Neural cell (in vitro differentiated cells): ENCODE measurements at regions not wholly inside any gene's neighbourhood (a gene's known extent, or its start where the extent isn't known, plus 50 kb on each side); places are given as distances from the start of the nearest gene placed in this dataset.

ENCODE experiments used
- POLR2AphosphoS5 ChIP-seq: IDR thresholded peaks from 2 replicates; pipeline ENCODE4 v1.6.1; 2012
- TF ChIP-seq, protein P1 (sequence below): fragments of 450-650 bp; IDR thresholded peaks from 2 replicates; pipeline ENCODE4 v1.5.1; 2014; ENCODE audit warnings: antibody characterized with exemption, mild to moderate bottlenecking, moderate library complexity; ENCODE audit not compliant: poor library complexity, severe bottlenecking

DNA sequence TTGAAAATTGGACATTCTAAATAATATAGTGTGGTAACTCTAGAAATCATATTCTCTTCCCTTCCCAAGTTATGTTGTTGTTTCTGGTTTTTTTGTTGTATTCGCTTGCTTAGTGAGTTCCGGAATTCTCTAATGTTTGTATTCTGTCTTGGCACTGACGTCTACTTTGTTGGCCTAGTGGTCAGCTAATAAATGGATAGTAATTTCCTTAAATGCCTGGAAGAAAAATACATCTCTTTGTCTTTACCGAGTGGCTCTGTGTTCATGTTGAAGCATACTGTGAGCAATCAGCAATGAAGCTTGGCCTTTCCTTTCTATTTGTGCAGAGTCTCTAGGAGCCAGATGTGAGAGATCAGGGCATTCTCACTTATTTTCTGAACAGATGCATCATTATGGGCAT, 1225.7 kb downstream of the JRKL start:
- TF ChIP-seq, protein P1, sequence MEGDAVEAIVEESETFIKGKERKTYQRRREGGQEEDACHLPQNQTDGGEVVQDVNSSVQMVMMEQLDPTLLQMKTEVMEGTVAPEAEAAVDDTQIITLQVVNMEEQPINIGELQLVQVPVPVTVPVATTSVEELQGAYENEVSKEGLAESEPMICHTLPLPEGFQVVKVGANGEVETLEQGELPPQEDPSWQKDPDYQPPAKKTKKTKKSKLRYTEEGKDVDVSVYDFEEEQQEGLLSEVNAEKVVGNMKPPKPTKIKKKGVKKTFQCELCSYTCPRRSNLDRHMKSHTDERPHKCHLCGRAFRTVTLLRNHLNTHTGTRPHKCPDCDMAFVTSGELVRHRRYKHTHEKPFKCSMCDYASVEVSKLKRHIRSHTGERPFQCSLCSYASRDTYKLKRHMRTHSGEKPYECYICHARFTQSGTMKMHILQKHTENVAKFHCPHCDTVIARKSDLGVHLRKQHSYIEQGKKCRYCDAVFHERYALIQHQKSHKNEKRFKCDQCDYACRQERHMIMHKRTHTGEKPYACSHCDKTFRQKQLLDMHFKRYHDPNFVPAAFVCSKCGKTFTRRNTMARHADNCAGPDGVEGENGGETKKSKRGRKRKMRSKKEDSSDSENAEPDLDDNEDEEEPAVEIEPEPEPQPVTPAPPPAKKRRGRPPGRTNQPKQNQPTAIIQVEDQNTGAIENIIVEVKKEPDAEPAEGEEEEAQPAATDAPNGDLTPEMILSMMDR, result no peak
- TF ChIP-seq POLR2AphosphoS5, result no peak
